T-helper 2 cell (primary cell): ENCODE measurements at regions not wholly inside any gene's neighbourhood (a gene's known extent, or its start where the extent isn't known, plus 50 kb on each side); places are given as distances from the start of the nearest gene placed in this dataset.
"Not testable (repeated sequence)": the region's sequence is repeated elsewhere in the genome, so short reads cannot be mapped to it uniquely, and the experiment has no call there.

ENCODE experiments used
- DNase-seq, 5 experiments: peaks; one replicate each; pipeline versions ENCODE4 v3.0.0 to v3.0.0-alpha.2; 2012 to 2022

- peak in 1 of 5 experiments; percentile 3 for DNase-seq
Observed at GRCh38 chr2:3899536-3900155, 196.3 kb downstream of the DCDC2C start.

GRCh38 chr2:3902131-3902530 is 198.8 kb downstream of the DCDC2C start:
- DNase-seq: no peak

DNA sequence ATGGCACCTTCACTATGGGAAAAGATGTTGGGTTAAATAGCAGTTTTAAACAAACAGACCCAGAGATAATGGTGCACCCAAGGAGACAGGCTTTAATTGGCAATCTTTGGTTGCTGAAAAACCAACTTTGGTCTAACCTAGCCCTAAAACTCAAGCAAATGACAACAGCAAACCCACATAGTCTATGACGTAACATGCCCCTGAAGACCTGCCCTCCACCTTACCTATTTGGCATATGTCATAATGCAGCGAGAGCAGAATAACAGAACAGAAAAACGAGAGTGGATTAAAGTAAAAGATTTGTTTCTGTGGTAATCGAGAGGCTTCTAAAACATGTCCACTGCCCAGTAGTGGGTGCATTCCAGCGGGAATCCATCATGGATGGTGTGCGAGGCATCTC is 200.7 kb downstream of the DCDC2C start:
- no peak for DNase-seq

DNA sequence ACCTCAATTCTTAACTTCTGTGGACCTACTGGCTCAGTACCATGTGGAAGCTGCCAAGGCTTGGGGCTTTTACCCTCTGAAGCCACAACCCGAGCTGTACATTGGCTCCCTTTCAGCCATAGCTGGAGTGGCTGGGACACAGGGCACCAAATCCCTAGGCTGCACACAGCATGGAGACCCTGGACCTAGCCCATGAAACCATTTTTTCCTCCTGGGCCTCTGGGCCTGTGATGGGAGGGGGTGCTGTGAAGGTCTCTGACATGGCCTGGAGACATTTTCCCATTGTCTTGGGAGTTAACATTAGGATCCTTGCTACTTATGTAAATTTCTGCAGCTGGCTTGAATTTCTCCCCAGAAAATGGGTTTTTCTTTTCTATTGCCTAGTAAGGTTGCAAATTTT is 205.1 kb downstream of the DCDC2C start:
- not testable (repeated sequence) for DNase-seq

GRCh38 chr2:3911882-3912455 is 208.6 kb downstream of the DCDC2C start:
- no peak for DNase-seq

DNA sequence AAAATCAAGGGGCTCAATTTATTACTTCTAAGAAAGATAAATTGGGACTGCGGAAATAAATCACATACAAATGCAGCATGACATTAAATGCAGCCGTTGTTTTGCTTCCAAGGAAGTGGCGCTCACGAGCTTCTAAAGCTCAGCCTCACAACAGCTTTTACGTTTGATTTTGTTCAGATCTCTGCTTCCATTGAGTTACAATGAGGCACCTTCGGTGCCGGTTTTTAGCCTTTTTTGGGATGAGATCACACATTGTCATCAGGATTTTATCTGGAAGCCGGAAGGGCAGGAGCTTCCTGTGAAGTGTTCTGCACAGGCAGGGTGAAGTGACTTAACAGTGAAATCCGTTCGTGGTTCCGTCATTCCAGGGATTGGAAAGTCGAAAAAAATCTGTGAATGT is 209.8 kb downstream of the DCDC2C start:
- no peak for DNase-seq

DNA sequence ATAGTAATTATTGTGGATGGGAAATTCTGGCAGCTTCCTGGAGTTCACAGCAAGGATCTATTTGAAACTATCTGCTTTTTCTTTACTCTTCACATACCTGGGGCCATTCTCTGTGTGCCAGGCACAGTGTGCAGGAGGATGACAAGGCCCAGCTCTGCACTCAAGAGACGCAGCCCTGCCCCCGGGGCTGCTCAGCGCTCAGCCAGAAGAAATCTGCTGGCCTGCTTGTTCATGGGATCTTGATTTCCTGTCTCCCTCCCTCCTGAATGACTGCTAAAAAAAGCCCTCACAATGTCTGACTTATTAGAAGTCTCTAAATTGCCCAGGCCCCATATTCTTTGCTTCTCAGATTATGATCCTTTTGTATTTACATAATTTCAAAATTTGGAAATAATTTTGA is 210.9 kb downstream of the DCDC2C start:
- no peak for DNase-seq

DNA sequence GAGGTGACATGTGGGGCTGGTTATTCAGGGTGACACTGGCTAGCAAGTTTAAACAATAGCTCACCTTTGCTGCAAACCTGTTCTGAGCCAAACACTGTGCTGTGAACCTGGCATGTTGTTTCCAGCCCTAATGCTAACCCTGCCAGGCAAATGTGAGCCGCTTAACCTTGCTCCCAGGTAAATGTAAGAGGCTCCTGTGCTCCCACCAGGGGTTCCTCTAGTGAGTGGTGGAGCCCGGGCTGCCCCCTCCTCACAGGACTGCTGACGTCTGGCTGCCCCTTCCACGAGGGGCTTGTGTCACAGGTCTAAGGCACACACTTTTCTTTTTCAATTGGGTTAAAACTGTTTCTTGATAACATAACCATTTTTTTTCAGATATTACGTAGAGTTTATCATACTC is 223.7 kb downstream of the DCDC2C start:
- DNase-seq: no peak

- no peak for DNase-seq
Observed at GRCh38 chr2:3929374-3929773, 226.0 kb downstream of the DCDC2C start.

GRCh38 chr2:3930246-3930645 is 226.9 kb downstream of the DCDC2C start:
- no peak for DNase-seq

DNA sequence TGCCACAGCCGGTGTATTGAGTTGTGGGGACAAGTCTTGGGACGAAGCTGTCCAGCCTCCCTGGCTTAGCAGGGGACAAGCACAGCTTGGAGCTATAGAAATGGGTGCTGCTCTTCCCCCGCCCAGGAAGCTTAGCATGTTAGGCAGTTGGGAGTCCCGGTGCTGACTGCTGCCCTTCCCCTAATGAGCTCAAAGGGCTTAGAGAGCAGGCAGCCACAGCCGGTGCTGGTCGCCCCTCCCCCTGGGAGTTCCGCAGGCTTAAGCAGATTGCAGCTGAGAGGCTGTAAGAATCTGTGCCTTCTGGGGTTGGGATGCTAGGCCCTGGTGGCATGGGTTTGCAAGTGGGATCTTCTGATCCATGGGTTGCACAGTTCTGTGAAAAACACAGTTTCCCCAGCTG is 237.3 kb downstream of the DCDC2C start:
- DNase-seq: no peak

- DNase-seq: no peak
Observed at GRCh38 chr2:3942841-3943240, 239.5 kb downstream of the DCDC2C start.

- DNase-seq: no peak
Observed at GRCh38 chr2:3944071-3944470, 240.7 kb downstream of the DCDC2C start.

GRCh38 chr2:3944841-3945240 is 241.5 kb downstream of the DCDC2C start:
- no peak for DNase-seq

DNA sequence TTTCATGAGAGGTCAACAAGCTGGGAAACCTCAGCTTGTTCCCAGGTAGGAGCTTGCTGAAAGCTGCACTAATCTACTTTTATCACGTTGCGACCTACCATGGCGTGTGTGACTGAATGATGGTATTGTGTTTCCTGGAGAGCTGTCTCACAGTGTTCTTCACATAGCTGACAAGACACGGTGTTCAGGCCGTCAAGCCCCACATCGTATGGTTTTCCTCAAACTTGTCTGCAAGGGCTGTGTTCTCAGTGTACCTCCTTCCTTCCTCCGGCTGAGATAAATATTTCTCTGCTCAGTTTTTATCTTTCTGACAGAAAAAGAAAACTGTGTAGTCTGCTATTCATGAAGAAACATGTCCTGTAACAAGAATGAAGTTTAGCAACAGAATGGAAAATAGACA is 244.8 kb downstream of the DCDC2C start:
- DNase-seq: no peak

DNA sequence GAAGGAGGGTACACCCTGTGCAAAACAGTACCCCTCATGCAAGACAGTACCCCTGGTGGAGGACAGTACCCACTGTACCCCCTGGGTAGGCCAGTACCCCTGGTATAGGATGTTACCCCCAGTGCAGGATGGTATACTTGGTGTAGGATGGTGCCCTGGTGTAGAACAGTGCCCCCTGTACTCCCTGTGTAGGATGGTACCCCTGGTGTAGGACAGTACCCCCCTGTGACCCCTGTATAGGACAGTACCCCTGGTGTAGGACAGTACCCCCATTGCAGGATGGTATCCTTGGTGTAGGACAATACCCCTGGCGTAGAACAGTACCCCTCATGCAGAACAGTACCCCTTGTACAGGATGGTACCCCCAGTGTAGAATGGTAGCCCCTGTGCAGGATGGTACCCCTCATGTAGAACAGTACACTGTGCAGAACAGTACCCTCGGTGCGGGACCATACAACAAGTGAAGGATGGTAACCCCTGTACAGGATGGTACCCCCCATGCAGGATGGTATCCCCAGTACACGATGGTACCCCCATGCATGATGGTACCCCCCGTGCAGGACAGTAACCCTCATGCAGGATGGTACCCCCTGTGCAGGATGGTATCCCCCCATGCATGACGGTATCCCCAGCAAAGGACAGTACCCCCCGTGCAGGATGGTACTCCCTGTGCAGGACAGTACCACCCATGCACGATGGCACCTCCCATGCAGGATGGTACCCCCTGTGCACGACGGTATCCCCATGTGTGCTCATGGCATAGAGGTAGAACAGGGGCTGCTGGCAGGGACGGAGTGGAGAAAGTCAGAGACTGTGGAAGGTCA is 248.0 kb downstream of the DCDC2C start:
- DNase-seq: no peak

DNA sequence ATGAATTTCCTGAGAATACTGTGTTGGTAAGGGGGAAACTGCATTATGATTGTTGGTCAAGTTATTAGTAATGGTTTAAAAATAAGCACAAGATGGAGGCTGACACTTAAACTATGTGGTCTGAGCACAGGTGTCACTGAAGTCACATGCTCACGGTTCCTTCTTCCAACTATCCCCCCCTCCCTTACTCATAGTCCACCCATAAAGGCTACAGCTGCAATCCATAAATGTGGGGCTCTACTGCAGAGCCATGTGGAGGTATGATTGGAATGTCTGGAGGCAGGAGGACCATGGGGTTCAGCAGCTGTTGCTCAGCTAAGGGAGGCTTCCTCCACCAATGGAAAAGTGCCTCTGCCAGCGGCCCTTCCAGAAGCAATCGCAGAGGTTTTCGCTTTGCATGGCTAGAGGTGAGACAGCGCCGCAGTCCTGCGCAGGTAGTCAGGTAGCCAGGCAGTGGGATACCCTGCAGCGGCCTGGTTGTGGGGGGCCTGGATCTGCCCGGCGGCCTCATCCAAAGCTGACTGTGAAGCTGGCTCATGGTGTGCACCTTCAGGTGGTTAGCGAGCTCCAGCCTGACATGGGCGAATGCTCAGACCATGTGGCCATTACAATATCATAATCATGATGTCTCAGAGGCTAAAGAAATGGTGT is 249.6 kb downstream of the DCDC2C start:
- DNase-seq: no peak

GRCh38 chr2:3954261-3954660 is 250.9 kb downstream of the DCDC2C start:
- DNase-seq: no peak

GRCh38 chr2:3956406-3956805 is 253.0 kb downstream of the DCDC2C start:
- DNase-seq: no peak

DNA sequence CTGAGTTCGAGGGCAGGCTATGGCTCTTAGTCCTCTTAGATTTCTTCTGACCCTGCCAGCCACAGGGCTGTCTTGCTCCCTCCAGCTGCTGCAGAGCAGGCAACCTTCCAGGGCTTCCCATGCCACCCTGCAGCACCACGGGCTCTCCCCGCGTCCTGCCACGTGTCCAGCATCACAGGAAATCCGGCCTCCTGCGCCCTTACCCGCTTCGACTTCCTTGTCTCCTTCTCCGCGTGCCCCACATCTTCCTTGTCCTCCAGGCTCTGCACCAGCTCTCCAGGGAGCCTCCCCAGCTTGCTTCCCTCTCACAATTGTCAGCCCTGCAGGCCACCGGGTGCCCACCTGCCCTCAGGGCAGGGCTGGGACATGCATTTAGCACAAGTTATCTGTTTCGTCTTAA is 253.5 kb downstream of the DCDC2C start:
- no peak for DNase-seq

DNA sequence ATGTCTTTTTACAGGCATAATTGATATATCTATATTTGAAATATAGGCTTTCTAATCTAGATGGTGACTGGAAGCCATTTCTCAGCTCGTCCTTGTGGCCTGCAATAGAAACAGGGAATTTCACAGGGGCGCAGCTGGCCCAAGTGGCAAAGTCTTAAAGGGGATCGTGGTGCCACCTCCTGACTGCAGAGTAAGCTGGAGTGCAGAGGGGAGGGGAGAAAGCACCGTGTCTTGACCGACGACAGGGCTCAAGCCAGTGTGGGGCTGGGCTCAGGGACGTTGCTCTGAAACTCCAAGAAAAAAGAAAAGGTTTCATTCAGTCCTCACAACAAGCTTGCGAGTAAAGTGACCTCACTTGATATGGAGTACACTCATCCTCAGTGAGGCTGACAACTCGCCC is 255.1 kb downstream of the DCDC2C start:
- no peak for DNase-seq

GRCh38 chr2:3958969-3959368 is 255.6 kb downstream of the DCDC2C start:
- DNase-seq: no peak

DNA sequence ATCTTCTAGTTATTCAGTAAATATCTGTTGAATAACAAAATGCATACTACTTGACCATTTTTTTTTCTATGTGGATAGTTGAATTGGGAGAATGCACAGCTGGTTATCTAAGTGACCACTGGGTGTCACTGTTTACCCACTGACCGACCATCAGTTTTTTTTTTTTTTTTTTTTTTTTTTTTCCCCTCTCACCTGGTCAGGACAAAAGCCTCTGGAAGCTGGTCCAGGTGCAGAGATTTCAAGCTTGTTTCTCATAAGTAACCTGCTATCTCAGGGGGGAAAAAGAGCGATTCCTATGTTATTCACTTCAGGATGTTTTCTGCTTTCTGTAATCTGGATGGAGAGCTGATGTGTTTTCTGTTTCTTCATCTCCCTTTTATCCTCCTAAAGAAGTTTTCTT is 256.0 kb downstream of the DCDC2C start:
- DNase-seq: peak in 1 of 5 experiments; percentile 9

DNA sequence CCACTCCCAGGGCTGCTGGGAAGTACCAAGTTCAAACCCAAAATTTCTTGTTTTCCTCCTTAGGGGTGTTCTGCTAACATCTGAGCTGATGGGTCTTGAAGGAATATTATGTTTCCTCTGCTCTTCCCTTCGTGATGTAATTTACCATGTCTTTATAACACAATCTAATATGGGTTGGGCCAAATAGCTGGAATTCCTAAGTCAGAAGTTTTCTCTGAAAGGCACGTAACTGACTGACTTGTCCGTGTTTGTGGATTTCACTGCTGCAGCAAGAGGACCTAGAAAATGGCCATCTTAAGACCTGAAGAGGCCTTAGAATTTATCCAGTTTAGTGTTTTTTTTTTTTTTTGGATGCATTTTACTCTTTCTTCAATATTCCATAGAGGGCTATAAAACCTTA is 256.7 kb downstream of the DCDC2C start:
- DNase-seq: no peak
